22Rv1 (cell line): ENCODE measurements at regions not wholly inside any gene's neighbourhood (a gene's known extent, or its start where the extent isn't known, plus 50 kb on each side); places are given as distances from the start of the nearest gene placed in this dataset.
"Not testable (repeated sequence)": the region's sequence is repeated elsewhere in the genome, so short reads cannot be mapped to it uniquely, and the experiment has no call there.

Source experiments
- ZFX ChIP-seq: fragments of 450-650 bp; IDR thresholded peaks from 2 replicates; pipeline ENCODE4 v1.6.1; 2017; ENCODE audit warnings: antibody characterized with exemption, borderline replicate concordance
- TF ChIP-seq, protein P1 (sequence below): fragments of 450-650 bp; IDR thresholded peaks from 2 replicates; pipeline ENCODE4 v1.5.1; 2017; ENCODE audit warnings: mild to moderate bottlenecking

DNA sequence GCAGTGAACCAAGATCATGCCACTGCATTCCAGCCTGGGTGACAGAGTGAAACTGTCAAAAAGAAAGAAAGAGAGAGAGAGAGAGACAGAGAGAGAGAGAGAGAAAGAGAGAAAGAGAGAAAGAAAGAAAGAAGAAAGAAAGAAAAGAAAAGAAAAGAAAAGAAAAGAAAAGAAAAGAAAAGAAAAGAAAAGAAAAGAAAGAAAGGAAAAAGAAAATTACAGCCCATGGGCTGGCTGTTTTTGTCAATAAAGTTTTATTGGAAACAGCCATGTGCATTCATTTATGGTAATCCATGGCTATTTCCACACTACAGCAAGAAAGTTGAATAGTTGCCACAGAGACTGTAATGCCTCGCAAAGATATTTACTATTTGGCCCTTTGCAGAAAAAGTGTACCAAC is 103.2 kb upstream of the MED13L start:
- TF ChIP-seq, protein P1, sequence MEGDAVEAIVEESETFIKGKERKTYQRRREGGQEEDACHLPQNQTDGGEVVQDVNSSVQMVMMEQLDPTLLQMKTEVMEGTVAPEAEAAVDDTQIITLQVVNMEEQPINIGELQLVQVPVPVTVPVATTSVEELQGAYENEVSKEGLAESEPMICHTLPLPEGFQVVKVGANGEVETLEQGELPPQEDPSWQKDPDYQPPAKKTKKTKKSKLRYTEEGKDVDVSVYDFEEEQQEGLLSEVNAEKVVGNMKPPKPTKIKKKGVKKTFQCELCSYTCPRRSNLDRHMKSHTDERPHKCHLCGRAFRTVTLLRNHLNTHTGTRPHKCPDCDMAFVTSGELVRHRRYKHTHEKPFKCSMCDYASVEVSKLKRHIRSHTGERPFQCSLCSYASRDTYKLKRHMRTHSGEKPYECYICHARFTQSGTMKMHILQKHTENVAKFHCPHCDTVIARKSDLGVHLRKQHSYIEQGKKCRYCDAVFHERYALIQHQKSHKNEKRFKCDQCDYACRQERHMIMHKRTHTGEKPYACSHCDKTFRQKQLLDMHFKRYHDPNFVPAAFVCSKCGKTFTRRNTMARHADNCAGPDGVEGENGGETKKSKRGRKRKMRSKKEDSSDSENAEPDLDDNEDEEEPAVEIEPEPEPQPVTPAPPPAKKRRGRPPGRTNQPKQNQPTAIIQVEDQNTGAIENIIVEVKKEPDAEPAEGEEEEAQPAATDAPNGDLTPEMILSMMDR, result not testable (repeated sequence)
- TF ChIP-seq ZFX, result not testable (repeated sequence)
